ENCODE measurements at regions not wholly inside any gene's neighbourhood (a gene's known extent, or its start where the extent isn't known, plus 50 kb on each side); places are given as distances from the start of the nearest gene placed in this dataset.
"Not testable (repeated sequence)": the region's sequence is repeated elsewhere in the genome, so short reads cannot be mapped to it uniquely, and the experiment has no call there.

GRCh38 chr9:94026816-94027215, 57.4 kb upstream of the PTPDC1 start:
- no peak for DNase-seq (ENCODE audit: low spot score in 2 of 2)
- intact Hi-C loops (cut with DNase I): no loop called here
- Histone ChIP-seq H3K9me3 (peaks cover 0 to 3% of the 10 kb centered on the region in 2 donors), H3K36me3 (no peaks in the 10 kb centered on the region), H3K4me3 (no peak overlapping the region), H3K27me3 (no peaks in the 10 kb centered on the region), H3K4me1 (peaks cover 0 to 8% of the 10 kb centered on the region in 2 donors), H3K27ac (no peak overlapping the region)
- no peak for TF ChIP-seq CTCF (IDR thresholded peaks at IDR 0.05)

GRCh38 chr9:94022476-94022875, 61.8 kb upstream of the PTPDC1 start:
- H3K9me3 ChIP-seq; H3K36me3 ChIP-seq; DNase-seq (ENCODE audit: low spot score in 2 of 2); H3K4me1 ChIP-seq; H3K27ac ChIP-seq; intact Hi-C loops (cut with DNase I); H3K27me3 ChIP-seq; H3K4me3 ChIP-seq: not testable (repeated sequence)

DNA sequence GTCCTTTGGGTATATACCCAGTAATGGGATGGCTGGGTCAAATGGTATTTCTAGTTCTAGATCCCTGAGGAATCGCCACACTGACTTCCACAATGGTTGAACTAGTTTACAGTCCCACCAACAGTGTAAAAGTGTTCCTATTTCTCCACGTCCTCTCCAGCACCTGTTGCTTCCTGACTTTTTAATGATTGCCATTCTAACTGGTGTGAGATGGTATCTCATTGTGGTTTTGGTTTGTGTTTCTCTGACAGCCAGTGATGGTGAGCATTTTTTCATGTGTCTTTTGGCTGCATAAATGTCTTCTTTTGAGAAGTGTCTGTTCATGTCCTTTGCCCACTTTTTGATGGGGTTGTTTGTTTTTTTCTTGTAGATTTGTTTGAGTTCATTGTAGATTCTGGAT, 63.4 kb upstream of the PTPDC1 start:
- H3K9me3 ChIP-seq; intact Hi-C loops (cut with DNase I); H3K4me1 ChIP-seq; H3K27ac ChIP-seq; H3K4me3 ChIP-seq; H3K27me3 ChIP-seq; DNase-seq (ENCODE audit: low spot score in 2 of 2); H3K36me3 ChIP-seq: not testable (repeated sequence)

DNA sequence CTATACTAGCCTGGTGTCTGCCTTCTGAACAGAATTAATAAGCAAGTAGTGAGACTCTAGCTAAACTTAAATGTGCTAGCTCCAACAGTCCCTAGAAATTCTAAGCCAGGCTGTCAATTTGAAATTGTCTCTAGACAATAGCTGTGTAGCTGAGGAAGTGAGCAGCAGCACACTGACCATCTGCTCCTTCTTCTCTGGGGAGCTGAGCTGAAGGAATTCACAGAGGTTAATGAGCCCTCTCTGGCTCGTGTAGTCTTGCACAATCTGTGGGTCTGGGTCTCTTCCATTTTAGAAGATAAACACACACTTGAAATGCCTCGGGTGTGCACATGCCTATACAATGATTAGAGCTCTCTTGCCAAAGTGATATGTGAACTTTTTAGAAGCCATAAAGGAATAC, 63.5 kb upstream of the BARX1 start:
- Histone ChIP-seq H3K4me3 (no peak overlapping the region), H3K36me3 (no peaks in the 10 kb centered on the region), H3K9me3 (peaks cover 0 to 3% of the 10 kb centered on the region in 2 donors), H3K4me1 (peaks cover 0 to 4% of the 10 kb centered on the region in 2 donors), H3K27me3 (no peaks in the 10 kb centered on the region), H3K27ac (no peak overlapping the region)
- no peak for DNase-seq (ENCODE audit: low spot score in 2 of 2)
- intact Hi-C loops (cut with DNase I): loop anchor here (5.0 kb wide), 1 partner anchor 39 kb away; no protein-coding TSS in a partner anchor
- no peak for TF ChIP-seq CTCF (IDR thresholded peaks at IDR 0.05)

- no peak for DNase-seq (ENCODE audit: low spot score in 2 of 2)
- Histone ChIP-seq H3K27me3 (no peaks in the 10 kb centered on the region), H3K4me1 (peaks cover 0 to 4% of the 10 kb centered on the region in 2 donors), H3K9me3 (peaks cover 0 to 3% of the 10 kb centered on the region in 2 donors), H3K36me3 (no peaks in the 10 kb centered on the region), H3K27ac (no peak overlapping the region), H3K4me3 (no peak overlapping the region)
- no peak for TF ChIP-seq CTCF (IDR thresholded peaks at IDR 0.05)
- intact Hi-C loops (cut with DNase I): loop anchor here (5.0 kb wide), 1 partner anchor 39 kb away; no protein-coding TSS in a partner anchor
Observed at GRCh38 chr9:94017939-94018531, 62.9 kb upstream of the BARX1 start.

DNA sequence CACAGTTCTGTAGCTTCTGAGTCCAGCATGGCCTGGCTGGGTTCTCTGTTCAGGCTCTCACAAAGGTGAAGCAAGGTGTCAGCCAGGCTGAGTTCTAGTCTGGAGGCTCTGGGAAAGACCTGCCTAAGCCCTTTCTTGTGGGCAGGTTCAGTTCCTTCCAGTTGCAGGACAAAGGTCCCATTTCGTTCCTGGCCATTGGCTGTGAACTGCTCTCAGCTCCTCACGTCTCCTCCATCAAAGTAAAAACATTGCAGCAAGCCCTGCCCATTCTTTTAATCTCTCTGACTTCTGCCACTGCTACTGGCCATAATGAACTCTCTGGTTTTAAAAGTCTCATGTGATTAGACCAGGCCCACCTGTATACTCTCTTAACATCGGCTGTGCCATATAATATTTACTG, 61.6 kb upstream of the BARX1 start:
- intact Hi-C loops (cut with DNase I): loop anchor here (5.0 kb wide), 1 partner anchor 41 kb away; no protein-coding TSS in a partner anchor
- TF ChIP-seq CTCF (IDR thresholded peaks at IDR 0.05): no peak
- no peaks in the 10 kb centered on the region for H3K36me3 ChIP-seq
- no peak overlapping the region for H3K27ac ChIP-seq
- no peaks in the 10 kb centered on the region for H3K27me3 ChIP-seq
- H3K9me3 ChIP-seq: no peaks in the 10 kb centered on the region
- H3K4me3 ChIP-seq: no peak overlapping the region
- no peak for DNase-seq (ENCODE audit: low spot score in 2 of 2)
- peaks cover 0 to 4% of the 10 kb centered on the region in 2 donors for H3K4me1 ChIP-seq

DNA sequence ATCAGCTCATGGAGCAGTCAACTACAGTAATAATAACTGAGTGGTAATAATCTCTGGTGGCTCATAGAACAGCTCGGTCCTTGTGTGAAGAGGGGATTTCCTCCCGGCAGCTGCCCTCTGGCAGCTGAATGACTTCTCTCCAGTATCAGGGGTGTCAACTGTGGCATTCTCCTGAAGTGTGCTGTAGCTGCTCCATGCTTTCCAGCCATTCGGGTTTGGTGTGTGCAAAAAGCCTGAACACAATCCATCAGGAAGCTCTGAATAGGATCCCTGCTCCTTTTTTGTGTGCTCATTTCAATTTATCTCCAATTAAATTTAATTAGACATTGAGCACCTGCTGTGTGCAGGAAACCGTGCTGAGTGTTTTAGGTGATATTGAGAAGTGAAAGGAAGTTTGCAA, 59.8 kb upstream of the BARX1 start:
- peaks cover 0 to 4% of the 10 kb centered on the region in 2 donors for H3K4me1 ChIP-seq
- no peak overlapping the region for H3K27ac ChIP-seq
- TF ChIP-seq CTCF (IDR thresholded peaks at IDR 0.05): no peak
- H3K9me3 ChIP-seq: no peaks in the 10 kb centered on the region
- intact Hi-C loops (cut with DNase I): loop anchor here (1.0 to 5.0 kb wide), 2 partner anchors 42 to 198 kb away; no protein-coding TSS in a partner anchor
- H3K36me3 ChIP-seq: no peaks in the 10 kb centered on the region
- H3K27me3 ChIP-seq: no peaks in the 10 kb centered on the region
- no peak for DNase-seq (ENCODE audit: low spot score in 2 of 2)
- H3K4me3 ChIP-seq: no peak overlapping the region
